ENCODE measurements at regions not wholly inside any gene's neighbourhood (a gene's known extent, or its start where the extent isn't known, plus 50 kb on each side); places are given as distances from the start of the nearest gene placed in this dataset.

DNA sequence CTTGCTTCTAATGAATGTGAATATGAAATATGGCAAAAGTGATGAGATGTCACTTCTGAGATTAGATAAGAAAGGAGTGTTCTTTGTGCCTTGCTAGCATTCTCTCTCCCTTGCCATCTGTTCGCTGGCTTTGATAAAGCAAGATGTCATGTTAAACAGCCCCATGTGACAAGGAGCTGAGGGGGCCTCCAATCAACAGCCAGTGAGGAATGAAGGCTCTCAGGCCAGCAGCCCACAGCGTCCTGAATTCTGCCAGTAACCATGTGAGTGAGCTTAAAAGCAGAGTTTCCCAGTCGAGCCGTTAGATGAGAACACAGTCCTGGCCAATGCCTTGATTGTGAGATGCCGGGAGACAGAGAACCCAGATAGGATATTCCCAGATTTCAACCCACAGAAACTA, 198.8 kb downstream of the IRS1 start:
- TF ChIP-seq, protein P1, sequence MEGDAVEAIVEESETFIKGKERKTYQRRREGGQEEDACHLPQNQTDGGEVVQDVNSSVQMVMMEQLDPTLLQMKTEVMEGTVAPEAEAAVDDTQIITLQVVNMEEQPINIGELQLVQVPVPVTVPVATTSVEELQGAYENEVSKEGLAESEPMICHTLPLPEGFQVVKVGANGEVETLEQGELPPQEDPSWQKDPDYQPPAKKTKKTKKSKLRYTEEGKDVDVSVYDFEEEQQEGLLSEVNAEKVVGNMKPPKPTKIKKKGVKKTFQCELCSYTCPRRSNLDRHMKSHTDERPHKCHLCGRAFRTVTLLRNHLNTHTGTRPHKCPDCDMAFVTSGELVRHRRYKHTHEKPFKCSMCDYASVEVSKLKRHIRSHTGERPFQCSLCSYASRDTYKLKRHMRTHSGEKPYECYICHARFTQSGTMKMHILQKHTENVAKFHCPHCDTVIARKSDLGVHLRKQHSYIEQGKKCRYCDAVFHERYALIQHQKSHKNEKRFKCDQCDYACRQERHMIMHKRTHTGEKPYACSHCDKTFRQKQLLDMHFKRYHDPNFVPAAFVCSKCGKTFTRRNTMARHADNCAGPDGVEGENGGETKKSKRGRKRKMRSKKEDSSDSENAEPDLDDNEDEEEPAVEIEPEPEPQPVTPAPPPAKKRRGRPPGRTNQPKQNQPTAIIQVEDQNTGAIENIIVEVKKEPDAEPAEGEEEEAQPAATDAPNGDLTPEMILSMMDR (conservative IDR thresholded peaks at IDR 0.05; ENCODE audit: low read depth in 2 of 2) = no peak
- TF ChIP-seq POLR2AphosphoS5 (IDR thresholded peaks at IDR 0.05; ENCODE audit: low read depth) (no peak), EZH2 (IDR thresholded peaks at IDR 0.05; ENCODE audit: low read depth, unreplicated experiment) (no peak), EZH2phosphoT487 (IDR thresholded peaks at IDR 0.05; ENCODE audit: unreplicated experiment) (no peak), CREB1 (CRISPR knock-in tag; IDR thresholded peaks at IDR 0.05; ENCODE audit: low read depth) (no peak), ZNF331 (CRISPR knock-in tag; IDR thresholded peaks at IDR 0.05; ENCODE audit: low read depth) (no peak), STAT1 (IDR thresholded peaks at IDR 0.05; ENCODE audit: unreplicated experiment) (no peak)
